ENCODE measurements at regions not wholly inside any gene's neighbourhood (a gene's known extent, or its start where the extent isn't known, plus 50 kb on each side); places are given as distances from the start of the nearest gene placed in this dataset.

- Mint-ChIP-seq H3K27ac (no peak overlapping the region), H3K4me1 (peaks cover 7% of the 10 kb centered on the region), H3K4me3 (no peak overlapping the region), H3K27me3 (ENCODE audit: insufficient read depth, low read depth, poor library complexity) (peaks cover 5% of the 10 kb centered on the region), H3K9me3 (peaks cover 5% of the 10 kb centered on the region; the same call in 1 of the 3 replicates), H3K36me3 (ENCODE audit: low read depth) (no peaks in the 10 kb centered on the region)
- H3K4me3 ChIP-seq: no peak overlapping the region
- DNase-seq (ENCODE audit: low spot score) (no peak), ATAC-seq (no peak)
- H3K79me2 ChIP-seq (replicated peaks; ENCODE audit: insufficient read depth): no peaks in the 10 kb centered on the region
- H3K27me3 ChIP-seq (ENCODE audit: insufficient read depth): no peaks in the 10 kb centered on the region
- H3K4me1 ChIP-seq (ENCODE audit: insufficient read depth): peaks cover 4% of the 10 kb centered on the region; the same call in 1 of the 2 replicates
- TF ChIP-seq JUNB (IDR thresholded peaks at IDR 0.05; ENCODE audit: unreplicated experiment): no peak
- TF ChIP-seq ZNF462 (CRISPR knock-in tag; IDR thresholded peaks at IDR 0.05): no peak
- no peak for TF ChIP-seq NANOG (IDR thresholded peaks at IDR 0.05; ENCODE audit: borderline replicate concordance)
- TF ChIP-seq CREB1 (CRISPR knock-in tag; IDR thresholded peaks at IDR 0.05; ENCODE audit: low read depth): no peak
- TF ChIP-seq POLR2AphosphoS5 (IDR thresholded peaks at IDR 0.05; ENCODE audit: low read depth): no peak
- no peak for TF ChIP-seq ZNF114 (CRISPR knock-in tag; IDR thresholded peaks at IDR 0.05)
- TF ChIP-seq ZNF331 (CRISPR knock-in tag; IDR thresholded peaks at IDR 0.05; ENCODE audit: low read depth): no peak
- TF ChIP-seq STAT1 (IDR thresholded peaks at IDR 0.05; ENCODE audit: unreplicated experiment): no peak
- TF ChIP-seq ETS1 (IDR thresholded peaks at IDR 0.05): no peak
- TF ChIP-seq REST (IDR thresholded peaks at IDR 0.05; ENCODE audit: unreplicated experiment): no peak
- no peak for TF ChIP-seq EZH2phosphoT487 (IDR thresholded peaks at IDR 0.05; ENCODE audit: unreplicated experiment)
- TF ChIP-seq CTCF (conservative IDR thresholded peaks at IDR 0.05; ENCODE audit: low read depth in 2 of 2): no peak
- no peaks in the 10 kb centered on the region for H4K20me1 ChIP-seq (replicated peaks; ENCODE audit: insufficient read depth)
- H3K4me2 ChIP-seq: no peak overlapping the region
- no peaks in the 10 kb centered on the region for H3F3A ChIP-seq (replicated peaks; ENCODE audit: low read depth)
- H3K27ac ChIP-seq (ENCODE audit: low read depth): no peak overlapping the region
- H3K9me2 ChIP-seq (ENCODE audit: insufficient read depth): peaks cover 4% of the 10 kb centered on the region; the same call in 1 of the 2 replicates
- no peaks in the 10 kb centered on the region for H3K36me3 ChIP-seq (ENCODE audit: insufficient read depth)
- no peak overlapping the region for H2AFZ ChIP-seq
Measured at GRCh38 chr12:22788913-22789312, 163.9 kb downstream of the ETNK1 start.

Data from GM23338 (cell line).